SJSA1 (cell line): ENCODE measurements at regions not wholly inside any gene's neighbourhood (a gene's known extent, or its start where the extent isn't known, plus 50 kb on each side); places are given as distances from the start of the nearest gene placed in this dataset.

Experiments
- DNase-seq, 2 experiments: peaks; one replicate each; pipeline ENCODE4 v3.0.0-alpha.2; 2015 to 2020; ENCODE audit warnings: low spot score in 2 of 2, low read depth in 1 of 2
- H3K27ac ChIP-seq: fragments of 250-450 bp; sonication (Bioruptor Pico); 2 replicates; pipeline ENCODE4 v1.5.1; 2020; ENCODE audit warnings: mild to moderate bottlenecking, moderate library complexity
- H3K27me3 ChIP-seq: fragments of 250-450 bp; sonication (Bioruptor Pico); replicated peaks from 2 replicates; pipeline ENCODE4 v1.5.1; 2020; ENCODE audit warnings: mild to moderate bottlenecking, moderate library complexity
- H3K36me3 ChIP-seq: fragments of 250-450 bp; sonication (Bioruptor Pico); 2 replicates; pipeline ENCODE4 v1.5.1; 2020; ENCODE audit warnings: mild to moderate bottlenecking
- H3K4me1 ChIP-seq: fragments of 250-450 bp; sonication (Bioruptor Pico); replicated peaks from 2 replicates; pipeline ENCODE4 v1.6.1; 2021; ENCODE audit warnings: mild to moderate bottlenecking
- H3K4me3 ChIP-seq: fragments of 250-450 bp; sonication (Bioruptor Pico); 2 replicates; pipeline ENCODE4 v1.5.1; 2020; ENCODE audit warnings: mild to moderate bottlenecking
- H3K9me3 ChIP-seq: fragments of 250-450 bp; sonication (Bioruptor Pico); replicated peaks from 2 replicates; pipeline ENCODE4 v1.5.1; 2020; ENCODE audit warnings: mild to moderate bottlenecking

- Histone ChIP-seq H3K36me3 (no peaks in the 10 kb centered on the region), H3K4me1 (no peaks in the 10 kb centered on the region), H3K9me3 (no peaks in the 10 kb centered on the region), H3K27ac (no peak overlapping the region), H3K4me3 (no peak overlapping the region), H3K27me3 (no peaks in the 10 kb centered on the region)
- no peak for DNase-seq
Observed at GRCh38 chr3:13709706-13710105, 160.8 kb downstream of the FBLN2 start.

GRCh38 chr3:13708871-13709595, 160.1 kb downstream of the FBLN2 start:
- H3K4me1 ChIP-seq, result no peaks in the 10 kb centered on the region
- no peak for DNase-seq
- no peaks in the 10 kb centered on the region for H3K9me3 ChIP-seq
- H3K36me3 ChIP-seq, result no peaks in the 10 kb centered on the region
- no peak overlapping the region for H3K27ac ChIP-seq
- no peak overlapping the region for H3K4me3 ChIP-seq
- no peaks in the 10 kb centered on the region for H3K27me3 ChIP-seq

- Histone ChIP-seq H3K9me3 (no peaks in the 10 kb centered on the region), H3K36me3 (no peaks in the 10 kb centered on the region)
Observed at GRCh38 chr3:13708301-13708700, 159.4 kb downstream of the FBLN2 start.

GRCh38 chr3:13707456-13707855, 158.5 kb downstream of the FBLN2 start:
- Histone ChIP-seq H3K4me1 (no peaks in the 10 kb centered on the region), H3K9me3 (no peaks in the 10 kb centered on the region), H3K4me3 (no peak overlapping the region), H3K27me3 (no peaks in the 10 kb centered on the region), H3K27ac (no peak overlapping the region), H3K36me3 (no peaks in the 10 kb centered on the region)
- no peak for DNase-seq

More at GRCh38 chr3:13708301-13708700, 159.4 kb downstream of the FBLN2 start:
- Histone ChIP-seq H3K4me3 (no peak overlapping the region), H3K27ac (no peak overlapping the region), H3K4me1 (no peaks in the 10 kb centered on the region), H3K27me3 (no peaks in the 10 kb centered on the region)
- peak in 1 of 2 experiments; percentile 12 for DNase-seq

- Histone ChIP-seq H3K4me3 (no peak overlapping the region), H3K36me3 (no peaks in the 10 kb centered on the region), H3K9me3 (no peaks in the 10 kb centered on the region), H3K27ac (no peak overlapping the region), H3K27me3 (no peaks in the 10 kb centered on the region), H3K4me1 (no peaks in the 10 kb centered on the region)
- DNase-seq, result peak in 1 of 2 experiments; percentile 11
Observed at GRCh38 chr3:13706886-13707285, 158.0 kb downstream of the FBLN2 start.

GRCh38 chr3:13706451-13706850, 157.5 kb downstream of the FBLN2 start:
- Histone ChIP-seq H3K9me3 (no peaks in the 10 kb centered on the region), H3K36me3 (no peaks in the 10 kb centered on the region), H3K4me3 (no peak overlapping the region), H3K27ac (no peak overlapping the region), H3K4me1 (no peaks in the 10 kb centered on the region), H3K27me3 (no peaks in the 10 kb centered on the region)
- DNase-seq, result no peak

- H3K27me3 ChIP-seq, result no peaks in the 10 kb centered on the region
- H3K27ac ChIP-seq, result no peak overlapping the region
- peak in 1 of 2 experiments; percentile 19 for DNase-seq
- H3K9me3 ChIP-seq, result no peaks in the 10 kb centered on the region
- no peak overlapping the region for H3K4me3 ChIP-seq
- no peaks in the 10 kb centered on the region for H3K4me1 ChIP-seq
- no peaks in the 10 kb centered on the region for H3K36me3 ChIP-seq
Observed at GRCh38 chr3:13705702-13706280, 156.9 kb downstream of the FBLN2 start.

- H3K36me3 ChIP-seq, result no peaks in the 10 kb centered on the region
- peak in 1 of 2 experiments; percentile 14 for DNase-seq
- no peaks in the 10 kb centered on the region for H3K27me3 ChIP-seq
- H3K9me3 ChIP-seq, result no peaks in the 10 kb centered on the region
- no peaks in the 10 kb centered on the region for H3K4me1 ChIP-seq
- no peak overlapping the region for H3K27ac ChIP-seq
- no peak overlapping the region for H3K4me3 ChIP-seq
Observed at GRCh38 chr3:13705051-13705450, 156.1 kb downstream of the FBLN2 start.

GRCh38 chr3:13704174-13704573, 155.2 kb downstream of the FBLN2 start:
- peak in 1 of 2 experiments; percentile 4 for DNase-seq
- Histone ChIP-seq H3K9me3 (no peaks in the 10 kb centered on the region), H3K27ac (no peak overlapping the region), H3K4me1 (no peaks in the 10 kb centered on the region), H3K27me3 (no peaks in the 10 kb centered on the region), H3K4me3 (no peak overlapping the region), H3K36me3 (no peaks in the 10 kb centered on the region)

GRCh38 chr3:13703071-13703470, 154.1 kb downstream of the FBLN2 start:
- Histone ChIP-seq H3K9me3 (no peaks in the 10 kb centered on the region), H3K4me1 (no peaks in the 10 kb centered on the region), H3K4me3 (no peak overlapping the region), H3K27ac (no peak overlapping the region), H3K36me3 (no peaks in the 10 kb centered on the region), H3K27me3 (no peaks in the 10 kb centered on the region)
- no peak for DNase-seq

- no peak for DNase-seq
- no peaks in the 10 kb centered on the region for H3K36me3 ChIP-seq
- no peaks in the 10 kb centered on the region for H3K9me3 ChIP-seq
- H3K27me3 ChIP-seq, result no peaks in the 10 kb centered on the region
- no peaks in the 10 kb centered on the region for H3K4me1 ChIP-seq
- no peak overlapping the region for H3K4me3 ChIP-seq
- no peak overlapping the region for H3K27ac ChIP-seq
Observed at GRCh38 chr3:13702286-13702685, 153.4 kb downstream of the FBLN2 start.

GRCh38 chr3:13700889-13701288, 152.0 kb downstream of the FBLN2 start:
- Histone ChIP-seq H3K27me3 (no peaks in the 10 kb centered on the region), H3K4me3 (no peak overlapping the region), H3K9me3 (no peaks in the 10 kb centered on the region), H3K4me1 (no peaks in the 10 kb centered on the region), H3K36me3 (no peaks in the 10 kb centered on the region), H3K27ac (no peak overlapping the region)
- no peak for DNase-seq

GRCh38 chr3:13700362-13700761, 151.4 kb downstream of the FBLN2 start:
- no peaks in the 10 kb centered on the region for H3K27me3 ChIP-seq
- no peaks in the 10 kb centered on the region for H3K36me3 ChIP-seq
- no peak for DNase-seq
- H3K4me1 ChIP-seq, result no peaks in the 10 kb centered on the region
- H3K9me3 ChIP-seq, result no peaks in the 10 kb centered on the region
- no peak overlapping the region for H3K4me3 ChIP-seq
- no peak overlapping the region for H3K27ac ChIP-seq

- no peak overlapping the region for H3K4me3 ChIP-seq
- no peaks in the 10 kb centered on the region for H3K9me3 ChIP-seq
- no peaks in the 10 kb centered on the region for H3K4me1 ChIP-seq
- no peak for DNase-seq
- H3K27me3 ChIP-seq, result no peaks in the 10 kb centered on the region; the same call in 1 of the 2 replicates
- H3K36me3 ChIP-seq, result no peaks in the 10 kb centered on the region
- no peak overlapping the region for H3K27ac ChIP-seq
Observed at GRCh38 chr3:13696699-13697098, 147.8 kb downstream of the FBLN2 start.
